ENCODE measurements at regions not wholly inside any gene's neighbourhood (a gene's known extent, or its start where the extent isn't known, plus 50 kb on each side); places are given as distances from the start of the nearest gene placed in this dataset.
A peak's percentile ranks its signal among the peaks of the same experiment; 100 is the strongest.
"Not testable (repeated sequence)": the region's sequence is repeated elsewhere in the genome, so short reads cannot be mapped to it uniquely, and the experiment has no call there.

DNA sequence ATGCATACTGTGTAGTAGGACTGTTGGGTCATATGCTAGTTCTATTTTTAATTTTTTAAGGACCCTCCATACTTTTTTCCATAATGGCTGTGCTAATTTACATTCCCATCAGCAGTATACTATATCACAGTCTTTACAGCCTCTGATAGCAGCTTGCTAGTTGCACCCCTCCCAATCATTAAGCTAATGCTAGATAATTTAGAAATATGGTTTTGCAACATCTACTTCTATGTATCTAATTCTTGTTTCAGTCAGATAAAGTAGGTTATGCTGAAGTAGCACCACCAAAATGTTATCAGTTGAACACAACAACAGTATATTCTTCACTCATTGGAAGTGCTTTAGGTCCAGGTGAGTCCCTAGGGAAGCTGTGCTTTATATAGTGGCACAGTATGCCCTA is 522.7 kb upstream of the HTR2C start:
- H3K18ac ChIP-seq (ENCODE audit: low read length), result no peak overlapping the region
- H4K5ac ChIP-seq (ENCODE audit: low read length), result no peak overlapping the region
- no peak overlapping the region for H4K8ac ChIP-seq (ENCODE audit: low read depth, low read length)
- H3K79me1 ChIP-seq (ENCODE audit: low read length), result no peaks in the 10 kb centered on the region
- H3K9ac ChIP-seq (ENCODE audit: low read length), result no peak overlapping the region
- H2BK120ac ChIP-seq (ENCODE audit: low read depth, low read length), result no peak overlapping the region
- no peak overlapping the region for H3K56ac ChIP-seq (ENCODE audit: low read length)
- no peaks in the 10 kb centered on the region for H3K36me3 ChIP-seq (ENCODE audit: control insufficient read depth, insufficient read depth, low read length)
- no peak overlapping the region for H3K27ac ChIP-seq (ENCODE audit: low read depth, low read length)
- H2BK15ac ChIP-seq (replicated peaks; ENCODE audit: low read depth), result no peak overlapping the region
- H3K79me2 ChIP-seq (ENCODE audit: control insufficient read depth, insufficient read depth, low read length), result no peaks in the 10 kb centered on the region
- no peaks in the 10 kb centered on the region for H3K27me3 ChIP-seq (ENCODE audit: insufficient read depth, low read length, poor library complexity)
- no peak for DNase-seq
- no peaks in the 10 kb centered on the region for H3K4me1 ChIP-seq (ENCODE audit: control insufficient read depth, low read depth, low read length)
- no peak overlapping the region for H2BK5ac ChIP-seq (ENCODE audit: low read length)
- H3K4me2 ChIP-seq (ENCODE audit: low read length), result no peak overlapping the region
- H3K4ac ChIP-seq (ENCODE audit: low read depth, low read length), result no peak overlapping the region
- H3K23ac ChIP-seq (ENCODE audit: low read length), result no peak overlapping the region
- no peak overlapping the region for H3K4me3 ChIP-seq (ENCODE audit: low read length)
- H2AK5ac ChIP-seq (ENCODE audit: low read length), result no peak overlapping the region

- Histone ChIP-seq H3K4me1 (ENCODE audit: control insufficient read depth, low read depth, low read length) (no peaks in the 10 kb centered on the region), H2BK15ac (replicated peaks; ENCODE audit: low read depth) (no peak overlapping the region), H3K23ac (ENCODE audit: low read length) (no peak overlapping the region), H3K36me3 (ENCODE audit: control insufficient read depth, insufficient read depth, low read length) (no peaks in the 10 kb centered on the region), H3K4me2 (ENCODE audit: low read length) (no peak overlapping the region), H3K79me2 (ENCODE audit: control insufficient read depth, insufficient read depth, low read length) (no peaks in the 10 kb centered on the region), H3K27ac (ENCODE audit: low read depth, low read length) (no peak overlapping the region), H2AK5ac (ENCODE audit: low read length) (no peak overlapping the region), H4K8ac (ENCODE audit: low read depth, low read length) (no peak overlapping the region), H3K18ac (ENCODE audit: low read length) (no peak overlapping the region), H3K4ac (ENCODE audit: low read depth, low read length) (no peak overlapping the region), H3K56ac (ENCODE audit: low read length) (no peak overlapping the region), H3K9ac (ENCODE audit: low read length) (no peak overlapping the region), H4K5ac (ENCODE audit: low read length) (no peak overlapping the region), H3K27me3 (ENCODE audit: insufficient read depth, low read length, poor library complexity) (no peaks in the 10 kb centered on the region), H3K79me1 (ENCODE audit: low read length) (no peaks in the 10 kb centered on the region), H3K4me3 (ENCODE audit: low read length) (no peak overlapping the region), H2BK5ac (ENCODE audit: low read length) (no peak overlapping the region), H2BK120ac (ENCODE audit: low read depth, low read length) (no peak overlapping the region)
- WGBS (ENCODE audit: extremely low coverage, insufficient coverage, low lambda C conversion rate), result no CpG with 5 or more reads among the region's 15 CpGs
- DNase-seq, result no peak
Measured at GRCh38 chrX:114058988-114059418, 524.9 kb upstream of the HTR2C start.

GRCh38 chrX:114057422-114057821 is 526.5 kb upstream of the HTR2C start:
- H2BK5ac ChIP-seq (ENCODE audit: low read length); H3K4ac ChIP-seq (ENCODE audit: low read depth, low read length); H3K27ac ChIP-seq (ENCODE audit: low read depth, low read length); H3K4me3 ChIP-seq (ENCODE audit: low read length); H4K8ac ChIP-seq (ENCODE audit: low read depth, low read length); H3K4me1 ChIP-seq (ENCODE audit: control insufficient read depth, low read depth, low read length); H3K9ac ChIP-seq (ENCODE audit: low read length); H3K23ac ChIP-seq (ENCODE audit: low read length); H2BK15ac ChIP-seq (replicated peaks; ENCODE audit: low read depth); H3K36me3 ChIP-seq (ENCODE audit: control insufficient read depth, insufficient read depth, low read length); H4K5ac ChIP-seq (ENCODE audit: low read length); H3K56ac ChIP-seq (ENCODE audit: low read length); DNase-seq; H2BK120ac ChIP-seq (ENCODE audit: low read depth, low read length); H3K79me2 ChIP-seq (ENCODE audit: control insufficient read depth, insufficient read depth, low read length); H3K18ac ChIP-seq (ENCODE audit: low read length); H2AK5ac ChIP-seq (ENCODE audit: low read length); H3K4me2 ChIP-seq (ENCODE audit: low read length); H3K79me1 ChIP-seq (ENCODE audit: low read length); H3K27me3 ChIP-seq (ENCODE audit: insufficient read depth, low read length, poor library complexity): not testable (repeated sequence)
- no CpG with 5 or more reads among the region's 11 CpGs for WGBS (ENCODE audit: extremely low coverage, insufficient coverage, low lambda C conversion rate)

- Histone ChIP-seq H3K27me3 (ENCODE audit: insufficient read depth, low read length, poor library complexity) (no peaks in the 10 kb centered on the region), H3K36me3 (ENCODE audit: control insufficient read depth, insufficient read depth, low read length) (no peaks in the 10 kb centered on the region), H3K79me2 (ENCODE audit: control insufficient read depth, insufficient read depth, low read length) (no peaks in the 10 kb centered on the region), H4K8ac (ENCODE audit: low read depth, low read length) (no peak overlapping the region), H4K5ac (ENCODE audit: low read length) (no peak overlapping the region), H3K79me1 (ENCODE audit: low read length) (no peaks in the 10 kb centered on the region), H3K9ac (ENCODE audit: low read length) (no peak overlapping the region), H3K4ac (ENCODE audit: low read depth, low read length) (no peak overlapping the region), H2AK5ac (ENCODE audit: low read length) (no peak overlapping the region), H3K56ac (ENCODE audit: low read length) (peak overlapping the region; percentile 56), H3K4me2 (ENCODE audit: low read length) (no peak overlapping the region), H3K18ac (ENCODE audit: low read length) (peak overlapping the region; percentile 64), H3K4me1 (ENCODE audit: control insufficient read depth, low read depth, low read length) (no peaks in the 10 kb centered on the region), H2BK5ac (ENCODE audit: low read length) (no peak overlapping the region), H3K4me3 (ENCODE audit: low read length) (no peak overlapping the region), H3K23ac (ENCODE audit: low read length) (no peak overlapping the region), H3K27ac (ENCODE audit: low read depth, low read length) (no peak overlapping the region), H2BK120ac (ENCODE audit: low read depth, low read length) (peak overlapping the region; percentile 61), H2BK15ac (replicated peaks; ENCODE audit: low read depth) (no peak overlapping the region)
- no peak for DNase-seq
- no CpG with 5 or more reads among the region's 4 CpGs for WGBS (ENCODE audit: extremely low coverage, insufficient coverage, low lambda C conversion rate)
Measured at GRCh38 chrX:114051667-114052315, 532.1 kb upstream of the HTR2C start.

DNA sequence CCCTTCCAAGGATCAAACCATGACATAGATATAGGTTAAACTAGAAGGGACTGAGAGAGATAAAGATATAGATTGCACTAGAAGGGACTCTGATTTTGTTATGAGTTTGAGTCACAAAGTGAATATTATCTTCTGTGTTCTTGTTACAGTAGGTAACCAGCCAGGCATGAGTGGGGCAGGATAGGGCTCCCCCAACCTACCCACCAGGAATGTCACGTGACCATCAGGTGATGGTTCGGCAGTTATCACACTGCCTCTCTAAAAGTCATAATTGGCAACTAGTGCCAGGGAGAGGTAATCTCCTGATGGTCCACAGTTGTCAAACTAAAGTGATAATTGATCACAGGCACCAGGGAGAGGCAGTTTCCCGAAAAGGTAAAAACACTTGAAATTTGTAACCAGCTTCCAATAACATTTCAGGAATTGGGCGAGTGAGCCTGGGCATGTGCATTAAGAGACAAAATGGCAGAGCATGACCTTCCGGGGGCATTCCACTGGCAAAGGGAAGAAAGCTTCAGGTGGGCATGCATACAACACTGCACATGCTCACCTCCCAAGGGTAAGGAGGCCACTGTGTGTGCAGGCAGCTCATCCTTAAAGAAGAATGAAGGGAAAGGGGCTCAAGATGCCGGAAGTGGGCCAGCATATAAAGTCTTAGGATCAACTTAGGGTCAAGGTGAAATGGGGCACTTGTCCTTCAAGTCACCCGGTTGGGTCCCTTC is 533.6 kb upstream of the HTR2C start:
- Histone ChIP-seq H3K4me1 (ENCODE audit: control insufficient read depth, low read depth, low read length) (no peaks in the 10 kb centered on the region), H3K27ac (ENCODE audit: low read depth, low read length) (peak overlapping the region; percentile 36), H2BK15ac (replicated peaks; ENCODE audit: low read depth) (no peak overlapping the region)

More for the DNA sequence above, 533.6 kb upstream of the HTR2C start:
- Histone ChIP-seq H3K27me3 (ENCODE audit: insufficient read depth, low read length, poor library complexity) (no peaks in the 10 kb centered on the region), H2AK5ac (ENCODE audit: low read length) (no peak overlapping the region), H3K4me2 (ENCODE audit: low read length) (no peak overlapping the region), H3K9ac (ENCODE audit: low read length) (no peak overlapping the region), H3K23ac (ENCODE audit: low read length) (no peak overlapping the region), H3K4ac (ENCODE audit: low read depth, low read length) (no peak overlapping the region), H2BK5ac (ENCODE audit: low read length) (no peak overlapping the region), H4K5ac (ENCODE audit: low read length) (no peak overlapping the region), H4K8ac (ENCODE audit: low read depth, low read length) (no peak overlapping the region), H3K4me3 (ENCODE audit: low read length) (no peak overlapping the region), H3K56ac (ENCODE audit: low read length) (peak overlapping the region; percentile 42), H2BK120ac (ENCODE audit: low read depth, low read length) (no peak overlapping the region), H3K18ac (ENCODE audit: low read length) (no peak overlapping the region), H3K36me3 (ENCODE audit: control insufficient read depth, insufficient read depth, low read length) (no peaks in the 10 kb centered on the region), H3K79me1 (ENCODE audit: low read length) (no peaks in the 10 kb centered on the region), H3K79me2 (ENCODE audit: control insufficient read depth, insufficient read depth, low read length) (no peaks in the 10 kb centered on the region)
- no peak for DNase-seq
- WGBS (ENCODE audit: extremely low coverage, insufficient coverage, low lambda C conversion rate), result no CpG with 5 or more reads among the region's 7 CpGs

Data from mesendoderm (in vitro differentiated cells).